SKM-1 (cell line): ENCODE measurements at regions not wholly inside any gene's neighbourhood (a gene's known extent, or its start where the extent isn't known, plus 50 kb on each side); places are given as distances from the start of the nearest gene placed in this dataset.
"Not testable (repeated sequence)": the region's sequence is repeated elsewhere in the genome, so short reads cannot be mapped to it uniquely, and the experiment has no call there.

Experiments used
- DNase-seq: peaks from one replicate; lab custom pipeline; 2025; ENCODE audit not compliant: unreplicated experiment; lab: John Stamatoyannopoulos, UW

DNA sequence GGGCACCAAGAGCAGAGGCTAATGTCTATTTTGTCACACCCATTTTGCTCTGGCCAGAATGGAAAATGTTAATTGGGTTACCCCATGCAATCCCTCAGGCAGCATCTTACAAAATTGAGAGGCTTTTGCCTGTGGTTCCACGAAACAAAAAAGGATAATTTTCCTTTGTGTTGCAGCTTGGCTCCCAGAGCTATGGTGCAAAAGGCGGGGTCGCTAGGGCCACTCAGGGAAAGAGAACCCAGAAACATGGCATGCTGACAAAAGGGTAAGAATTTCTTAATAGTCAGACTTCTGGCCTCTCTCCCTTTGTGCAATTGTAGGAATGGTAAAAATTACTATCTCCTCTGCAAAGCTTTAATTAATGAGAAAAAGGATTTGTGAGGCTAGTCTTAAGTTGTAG, 119.6 kb upstream of the BANK1 start:
- DNase-seq: no peak

DNA sequence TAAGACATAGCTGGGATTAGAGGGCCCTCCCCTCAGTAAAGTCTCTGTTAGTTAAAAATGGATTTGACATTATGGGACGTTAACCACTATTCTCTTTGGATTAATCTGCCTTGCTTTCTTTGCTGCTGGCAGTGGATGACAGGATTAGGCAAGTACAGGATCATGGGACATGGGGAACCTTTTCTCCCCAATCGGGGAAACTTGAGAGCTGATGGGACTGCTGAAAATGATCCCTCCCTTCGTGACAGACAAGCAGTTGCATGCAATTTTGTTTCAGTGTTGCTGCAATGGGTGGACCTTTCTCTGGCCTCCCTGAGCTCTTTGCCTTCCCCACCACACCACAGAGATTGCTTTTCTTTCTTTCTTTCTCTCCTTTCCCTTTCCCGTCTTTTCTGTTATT, 120.2 kb upstream of the BANK1 start:
- DNase-seq: no peak

DNA sequence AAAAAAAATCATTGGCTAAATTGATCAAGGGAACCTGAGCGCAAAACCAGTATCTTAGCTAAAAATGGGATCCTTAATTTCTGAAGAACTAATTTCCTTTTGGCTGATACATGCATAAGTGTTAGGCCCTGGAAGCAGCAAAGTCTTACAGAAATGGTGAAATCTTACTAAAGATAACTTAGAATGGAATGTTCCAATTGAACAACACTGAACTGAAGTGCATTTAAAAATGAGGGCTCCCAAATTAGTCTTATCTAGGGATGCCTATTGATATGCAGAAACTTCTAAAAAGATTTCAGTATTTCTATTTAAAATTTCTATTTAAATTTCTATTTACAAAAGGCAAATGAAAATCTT, 120.7 kb upstream of the BANK1 start:
- DNase-seq: no peak

DNA sequence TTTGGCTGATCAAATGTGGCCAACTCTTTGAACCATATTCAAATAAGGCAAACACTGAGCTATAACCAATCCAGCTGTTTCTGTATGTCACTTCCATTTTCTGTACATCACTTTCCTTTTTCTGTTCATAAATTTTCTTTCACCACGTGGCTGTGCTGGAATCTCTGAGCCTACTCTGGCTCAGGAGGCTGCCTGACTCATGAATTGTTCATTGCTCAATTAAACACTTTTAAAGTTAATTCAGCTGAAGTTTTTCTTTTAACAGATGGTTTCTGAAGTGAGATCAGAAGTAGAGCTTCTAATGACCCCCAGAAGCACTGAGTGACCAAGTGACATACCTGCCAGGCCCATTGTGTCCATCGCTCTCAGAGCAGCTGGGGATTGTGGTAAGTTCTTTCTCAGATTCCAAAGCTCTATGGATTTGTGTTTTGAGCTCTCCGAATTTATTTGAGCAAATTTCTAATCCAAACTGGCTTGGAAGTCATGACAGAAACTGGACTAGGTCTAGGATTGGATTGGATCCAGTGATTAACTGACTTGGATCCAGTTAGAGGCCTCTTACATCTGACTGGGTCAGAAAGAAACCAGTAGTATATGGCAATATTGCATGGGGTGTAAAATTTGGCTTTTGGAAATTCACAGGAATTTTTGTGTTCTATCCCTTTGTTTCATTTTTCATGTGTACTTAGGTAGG, 121.2 kb upstream of the BANK1 start:
- no peak for DNase-seq

DNA sequence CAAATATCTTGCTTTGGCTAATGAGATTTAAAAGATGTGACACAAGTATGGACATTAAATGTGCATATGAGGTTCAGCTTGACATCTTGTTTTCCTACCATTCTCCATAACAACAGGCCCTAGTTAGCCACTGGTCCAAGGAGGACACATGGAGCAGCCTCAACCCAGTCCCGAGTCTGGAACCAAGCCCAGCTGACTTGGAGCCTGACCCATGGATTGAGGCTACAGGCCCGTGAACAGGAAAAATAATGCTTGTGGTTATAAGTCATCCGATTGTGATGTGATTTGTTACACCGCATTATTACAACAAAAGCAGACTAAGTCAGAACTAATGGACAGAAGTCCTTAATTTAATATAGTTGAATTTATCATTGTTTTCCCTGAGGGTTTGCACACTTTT, 123.2 kb upstream of the BANK1 start:
- DNase-seq: no peak

DNA sequence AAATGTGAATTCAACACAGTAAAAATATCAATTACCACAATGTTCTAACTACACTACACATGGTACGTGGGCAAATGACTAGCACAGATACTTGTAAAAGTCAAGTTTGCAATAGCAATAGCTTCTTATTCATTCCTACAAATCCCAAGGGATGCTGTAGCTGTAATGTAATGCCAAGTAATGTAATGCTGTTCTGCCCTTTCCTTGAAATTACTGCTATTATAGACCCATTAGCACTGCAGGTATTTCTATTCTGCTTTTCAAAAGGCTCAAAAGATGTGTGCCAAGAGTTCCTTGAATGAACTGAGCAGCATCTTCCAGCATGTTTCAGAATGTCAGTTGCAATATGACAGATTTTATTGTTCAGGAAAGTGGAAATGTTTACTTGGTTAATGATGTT, 129.9 kb upstream of the BANK1 start:
- DNase-seq: no peak

DNA sequence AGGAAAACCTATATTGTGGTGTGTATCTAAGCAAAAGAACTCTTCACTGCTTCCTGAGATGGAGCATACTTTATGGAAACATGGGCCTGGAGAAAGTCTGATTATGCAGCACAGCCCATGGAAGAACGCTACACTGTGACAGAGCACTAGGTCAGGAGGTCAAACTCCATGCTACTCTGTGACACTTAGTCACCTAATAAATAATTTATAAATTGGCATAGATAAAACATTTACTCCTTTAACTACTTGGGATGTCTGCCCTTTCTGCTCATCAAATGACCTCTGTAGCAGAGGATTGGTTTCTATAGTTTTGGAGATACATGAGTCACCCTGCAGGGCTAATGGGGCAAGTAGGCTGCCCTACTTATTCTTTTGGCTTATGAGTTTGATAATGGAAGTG, 134.7 kb upstream of the BANK1 start:
- DNase-seq: no peak

DNA sequence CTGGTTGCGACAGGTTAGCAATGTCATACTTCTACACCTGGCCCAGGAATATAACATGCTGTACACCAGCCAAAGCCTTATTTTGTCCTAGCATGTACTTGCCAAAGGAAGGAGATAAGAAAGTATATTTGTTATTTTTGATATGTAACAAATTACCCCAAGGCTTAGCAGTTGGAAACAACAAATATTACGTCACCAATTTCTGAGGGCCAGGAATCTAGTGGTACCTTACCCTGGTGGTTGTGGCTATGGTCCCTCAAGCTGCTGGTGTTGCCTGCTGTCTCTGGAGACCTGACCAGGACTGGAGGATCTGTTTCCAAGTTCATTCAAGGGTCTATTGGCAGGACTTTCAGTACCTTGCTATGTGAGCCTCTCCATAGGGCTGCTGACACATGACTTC, 135.5 kb upstream of the BANK1 start:
- DNase-seq: no peak

DNA sequence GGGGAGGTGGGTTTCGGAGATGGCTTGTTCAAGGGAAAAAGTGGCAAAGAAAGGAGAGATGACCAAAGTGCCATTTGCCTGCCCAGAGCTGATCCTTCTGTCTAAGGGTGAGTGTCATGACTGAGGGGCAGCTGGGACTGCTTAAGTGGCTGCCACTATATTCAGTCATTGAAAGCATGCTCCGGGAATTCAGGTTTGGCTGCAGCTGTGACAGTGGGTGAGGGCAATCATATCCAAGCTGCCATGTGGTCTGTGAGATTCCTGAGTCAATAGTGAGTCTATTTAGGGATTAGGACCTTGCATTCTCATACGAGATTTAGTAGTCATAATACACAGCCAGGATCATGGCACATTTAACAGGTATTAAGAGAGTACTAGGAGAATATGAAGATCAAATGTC, 138.8 kb upstream of the BANK1 start:
- no peak for DNase-seq

DNA sequence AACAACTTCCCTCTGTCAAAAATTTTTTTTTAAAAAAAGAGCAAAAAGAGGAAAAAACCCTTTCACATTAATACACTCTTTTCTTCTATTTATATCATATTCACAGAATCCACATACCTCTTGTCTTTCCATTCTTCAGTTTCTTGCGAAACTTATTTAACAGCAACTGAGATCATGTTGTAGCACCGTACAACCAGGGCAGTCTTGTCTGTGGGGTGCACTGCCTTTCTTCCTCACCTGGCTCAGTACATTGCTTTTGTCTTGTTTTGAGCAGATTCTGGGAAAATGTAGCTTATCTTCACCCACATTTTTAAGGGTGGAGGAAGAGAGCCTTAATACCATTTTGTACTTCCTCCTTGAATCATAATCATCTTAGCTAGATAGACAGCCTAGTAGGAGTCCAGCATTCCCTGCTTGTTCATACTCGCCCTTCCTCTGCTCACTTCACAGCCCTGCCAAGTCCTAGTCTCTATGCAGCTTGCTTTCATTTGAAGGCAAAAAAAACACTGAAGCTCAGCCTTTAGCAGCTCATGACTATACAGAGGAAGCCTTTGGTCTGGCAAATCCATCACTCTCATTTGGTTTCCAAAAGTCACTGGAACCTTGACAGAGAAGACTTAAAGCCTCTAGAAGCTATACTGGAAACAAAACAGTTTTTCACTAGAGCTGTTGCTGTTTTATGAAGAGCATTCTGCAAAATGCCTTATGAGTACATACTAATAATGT, 140.6 kb upstream of the BANK1 start:
- no peak for DNase-seq

DNA sequence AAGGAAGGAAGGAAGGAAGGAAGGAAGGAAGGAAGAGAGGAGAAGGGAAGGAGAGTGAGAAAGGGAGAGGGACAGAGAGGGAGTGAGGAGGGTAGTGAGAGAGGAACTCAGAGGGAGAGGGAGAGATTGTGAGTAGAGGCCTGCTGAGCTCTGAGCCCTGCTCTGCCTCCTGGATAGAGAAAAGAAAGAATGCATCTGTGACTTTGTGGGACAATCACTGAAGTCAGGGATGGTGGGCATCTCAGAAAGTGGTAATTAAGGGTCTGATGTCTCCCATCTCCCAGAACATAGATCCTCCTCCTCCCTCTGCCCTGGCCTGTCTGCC, 142.9 kb upstream of the BANK1 start:
- no peak for DNase-seq

DNA sequence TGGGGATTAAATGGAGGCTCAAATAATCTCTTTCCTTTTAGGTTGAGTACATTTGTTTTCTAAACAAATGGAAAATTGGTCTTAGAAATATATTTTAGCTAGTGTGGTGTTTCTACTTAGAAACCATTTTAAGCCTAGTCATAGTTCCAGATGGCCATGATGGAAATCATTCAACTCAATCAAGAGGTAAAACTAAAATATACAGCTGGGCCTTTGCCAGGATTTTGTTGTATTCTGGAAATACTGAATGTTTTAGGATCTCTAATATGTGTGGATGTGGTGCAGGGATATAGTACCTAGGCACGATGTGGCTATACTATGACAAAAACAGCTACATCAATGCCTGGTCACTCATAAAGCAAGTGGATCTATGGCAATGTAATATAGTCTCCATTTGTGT, 146.0 kb upstream of the BANK1 start:
- DNase-seq: no peak

DNA sequence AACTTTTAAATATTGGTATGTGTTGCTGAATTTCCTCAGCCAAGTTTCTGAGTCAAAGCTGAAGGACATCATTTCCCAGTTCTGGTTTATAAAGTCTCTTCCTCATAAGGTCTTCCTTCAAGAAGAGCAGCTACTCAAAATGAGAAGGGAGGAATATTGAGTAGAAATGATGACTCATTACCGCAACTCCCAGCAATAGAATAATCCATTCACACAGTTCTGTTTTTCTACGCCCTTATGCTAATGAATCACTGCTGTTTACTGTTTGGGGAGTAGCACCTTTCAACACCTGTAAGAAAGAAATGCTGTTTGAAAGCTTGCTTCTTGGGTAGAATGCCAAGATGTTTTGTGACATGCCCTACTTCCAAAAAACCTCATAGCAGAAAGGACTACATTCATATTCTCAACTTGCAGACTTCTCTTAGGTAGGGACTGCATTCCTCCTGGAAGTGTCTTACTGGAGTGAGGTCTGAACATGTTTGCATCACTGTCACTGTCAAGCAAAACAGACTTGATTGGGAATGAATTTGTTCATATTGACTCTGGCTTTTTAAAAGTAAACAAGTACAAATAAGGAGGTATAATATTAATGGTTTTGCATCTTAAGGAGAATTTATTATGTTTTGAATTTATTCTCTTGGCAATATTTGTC, 147.2 kb upstream of the BANK1 start:
- DNase-seq: no peak

DNA sequence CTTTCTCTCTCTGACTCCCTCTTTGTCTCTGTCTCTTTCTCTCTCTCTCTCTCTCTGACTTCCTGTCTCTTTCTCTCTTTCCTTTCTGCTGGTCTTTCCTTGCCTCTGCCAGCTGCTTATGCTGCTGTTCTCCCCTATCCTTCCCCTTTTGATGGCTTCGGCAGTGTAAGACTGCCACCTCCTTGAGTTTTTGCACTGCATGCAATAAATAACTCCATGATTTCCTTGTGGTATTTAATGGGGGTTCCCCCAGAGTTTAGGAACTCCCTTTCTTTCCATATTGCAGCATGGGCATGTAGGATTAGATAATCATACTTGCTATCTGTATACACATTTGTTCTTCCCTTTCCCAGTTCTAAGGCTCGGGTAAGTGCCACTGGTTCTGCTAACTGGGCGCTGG, 157.8 kb upstream of the BANK1 start:
- not testable (repeated sequence) for DNase-seq

DNA sequence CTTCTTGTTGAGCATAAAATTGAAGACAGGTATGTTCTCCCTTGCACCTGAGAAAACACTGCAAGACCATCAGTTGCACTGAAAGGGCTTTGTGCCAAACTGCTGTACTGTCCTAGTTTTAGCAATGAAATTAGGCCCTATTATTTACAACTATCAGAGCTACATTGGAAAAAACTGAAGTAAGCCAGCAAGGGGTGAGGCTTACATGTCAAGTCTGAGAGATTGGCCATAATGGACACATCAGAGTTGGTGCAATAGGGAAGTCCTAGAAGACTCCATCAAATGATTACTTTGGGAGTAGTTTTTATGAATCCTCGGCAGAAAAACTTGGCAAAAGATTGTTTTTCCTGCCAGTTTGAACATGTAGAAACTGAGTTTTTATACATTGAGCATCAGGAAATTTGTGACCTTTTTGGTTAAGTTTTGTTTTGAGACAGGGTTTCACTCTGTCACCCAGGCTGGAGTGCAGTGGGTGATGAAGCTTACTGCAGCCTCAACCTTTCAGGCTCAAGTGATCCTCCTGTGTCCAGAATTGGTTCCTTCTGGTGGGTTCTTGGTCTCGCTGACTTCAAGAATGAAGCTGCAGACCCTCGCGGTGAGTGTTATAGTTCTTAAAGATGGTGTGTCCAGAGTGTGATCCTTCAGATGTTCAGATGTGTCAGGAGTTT, 160.1 kb upstream of the BANK1 start:
- no peak for DNase-seq

DNA sequence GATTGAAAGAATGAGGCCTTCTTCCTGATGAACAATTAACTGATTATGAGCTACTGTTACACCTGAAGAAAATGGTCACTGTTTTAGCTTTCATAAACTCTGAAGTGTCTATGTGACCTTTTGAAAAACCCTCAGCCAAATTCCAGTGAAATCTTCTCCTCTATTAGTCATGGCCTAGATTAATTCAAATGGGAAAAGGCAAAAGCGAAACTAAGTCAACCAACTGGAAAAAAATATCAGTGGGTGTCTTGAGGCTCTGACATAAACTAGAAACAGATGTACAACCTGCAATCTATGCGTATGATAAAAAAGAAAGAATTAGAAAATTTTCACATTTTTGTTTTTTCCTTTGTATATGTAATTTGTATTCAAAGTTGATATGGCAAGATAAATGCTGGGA, 169.4 kb upstream of the BANK1 start:
- DNase-seq: no peak

DNA sequence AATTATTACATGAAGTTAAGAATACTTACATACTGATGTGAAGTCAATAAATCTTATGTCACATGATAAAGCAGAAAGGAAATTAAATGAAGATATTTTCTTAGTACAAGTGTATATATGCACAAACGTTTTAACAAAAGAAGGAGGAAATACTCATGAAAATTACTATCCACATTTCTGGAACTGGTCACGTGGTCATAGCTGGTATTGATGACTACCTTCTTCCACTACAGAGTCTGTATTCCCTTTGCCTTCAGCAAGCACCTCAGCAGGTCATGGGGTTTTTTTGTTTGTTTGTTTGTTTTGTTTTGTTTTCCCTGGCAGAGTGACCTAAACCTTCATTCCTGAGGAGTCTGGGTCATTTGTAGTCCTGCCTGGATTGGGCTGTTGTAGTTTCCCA, 174.9 kb upstream of the BANK1 start:
- no peak for DNase-seq

DNA sequence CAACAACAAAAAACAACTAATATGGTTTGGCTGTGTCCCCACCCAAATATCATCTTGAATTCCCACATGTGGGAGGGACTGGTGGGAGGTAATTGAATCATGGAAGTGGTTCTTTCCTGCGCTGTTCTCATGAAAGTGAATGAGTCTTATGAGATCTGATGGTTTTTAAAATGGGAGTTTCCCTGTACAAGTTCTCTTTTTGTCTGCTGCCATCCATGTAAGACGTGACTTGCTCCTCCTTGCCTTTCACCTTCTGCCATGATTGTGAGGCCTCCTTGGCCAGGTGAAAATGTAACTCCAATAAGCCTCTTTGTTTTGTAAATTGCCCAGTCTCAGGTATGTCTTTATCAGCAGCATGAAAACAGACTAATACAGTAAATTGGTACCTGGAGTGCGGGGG, 183.5 kb upstream of the BANK1 start:
- DNase-seq: not testable (repeated sequence)

DNA sequence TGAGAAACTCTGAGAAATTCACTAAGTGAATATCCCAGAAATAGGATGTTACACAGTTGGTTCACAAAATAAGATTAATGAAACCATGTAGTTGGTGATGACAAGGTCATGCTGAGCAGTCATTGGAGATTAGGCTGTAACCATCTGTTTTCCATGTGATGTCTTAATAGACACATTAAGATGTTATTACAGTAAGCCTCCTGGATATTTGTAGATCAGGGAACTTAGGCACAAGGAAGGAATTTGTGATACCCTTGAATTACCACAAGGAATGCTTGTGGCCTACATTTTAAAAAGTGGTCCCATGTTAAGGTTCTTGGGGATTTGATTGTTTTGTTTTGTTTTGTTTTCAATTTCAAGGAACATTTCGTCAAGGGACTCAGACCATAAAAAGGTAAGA, 185.6 kb upstream of the BANK1 start:
- DNase-seq: no peak

DNA sequence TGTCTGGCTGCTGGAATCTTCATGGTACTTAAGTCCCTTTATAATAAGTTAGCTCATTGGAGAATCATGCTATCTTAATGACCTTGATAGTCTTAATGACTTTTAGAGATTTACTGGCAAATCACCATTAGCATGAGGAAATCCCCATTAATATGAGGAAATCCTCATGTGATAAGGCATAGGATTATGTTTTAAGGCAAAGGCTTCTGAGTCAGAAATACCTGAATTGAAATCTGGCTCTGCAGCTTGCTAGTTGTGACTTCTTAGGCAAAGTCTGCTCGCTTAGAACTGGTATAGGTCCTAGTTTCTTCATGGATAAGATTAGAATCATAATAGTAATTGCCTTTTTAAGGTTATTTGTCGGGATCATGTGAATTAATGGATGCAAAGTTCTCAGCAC, 190.2 kb upstream of the BANK1 start:
- no peak for DNase-seq

DNA sequence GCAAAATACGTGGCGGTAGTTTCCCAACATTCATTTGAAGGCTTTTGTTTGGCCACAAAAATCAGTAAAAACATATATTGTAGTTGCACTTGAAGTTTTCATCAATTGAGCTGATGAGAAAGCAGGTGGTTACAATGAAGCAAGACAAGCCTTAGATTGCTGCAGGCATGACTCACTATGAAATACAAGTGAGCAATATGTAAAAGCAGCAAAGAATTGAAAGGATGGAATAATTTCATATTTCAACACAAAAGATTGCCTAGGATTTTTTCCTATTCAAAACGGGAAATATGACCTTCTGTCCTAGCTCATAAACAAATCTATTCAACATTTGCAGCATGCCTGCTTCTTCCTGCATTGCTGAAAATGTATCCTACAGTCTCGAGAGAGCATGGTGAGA, 190.9 kb upstream of the BANK1 start:
- DNase-seq: no peak
